ENCODE measurements at regions not wholly inside any gene's neighbourhood (a gene's known extent, or its start where the extent isn't known, plus 50 kb on each side); places are given as distances from the start of the nearest gene placed in this dataset.

- Histone ChIP-seq H3K9me3 (no peaks in the 10 kb centered on the region), H3K27ac (no peak overlapping the region), H3K4me1 (ENCODE audit: insufficient read depth) (no peaks in the 10 kb centered on the region), H3K27me3 (no peaks in the 10 kb centered on the region), H3K36me3 (no peaks in the 10 kb centered on the region), H3K4me3 (no peak overlapping the region)
- 71 to 73% (median 72%) methylated on average over 3 of the region's 3 CpGs for WGBS, 3 donors
- DNase-seq, result no peak
- intact Hi-C loops (cut with DNase I), result no loop called here
- TF ChIP-seq EP300 (IDR thresholded peaks at IDR 0.05), result no peak
- no peak for TF ChIP-seq CTCF (IDR thresholded peaks at IDR 0.05)
- no peak for TF ChIP-seq POLR2A (IDR thresholded peaks at IDR 0.05)
These were observed 354.3 kb downstream of the MIAT start for GRCh38 chr22:27011717-27012116.

GRCh38 chr22:27019827-27020226 lies 362.4 kb downstream of the MIAT start:
- H3K4me1 ChIP-seq (ENCODE audit: insufficient read depth), result no peaks in the 10 kb centered on the region
- DNase-seq, result no peak
- no peaks in the 10 kb centered on the region for H3K27me3 ChIP-seq
- TF ChIP-seq CTCF (IDR thresholded peaks at IDR 0.05), result no peak
- no peak for TF ChIP-seq POLR2A (IDR thresholded peaks at IDR 0.05)
- no peak for TF ChIP-seq EP300 (IDR thresholded peaks at IDR 0.05)
- intact Hi-C loops (cut with DNase I), result no loop called here
- H3K9me3 ChIP-seq, result no peaks in the 10 kb centered on the region
- H3K4me3 ChIP-seq, result no peak overlapping the region
- no peak overlapping the region for H3K27ac ChIP-seq
- WGBS, 3 donors, result 64 to 70% (median 69%) methylated on average over 4 of the region's 4 CpGs
- no peaks in the 10 kb centered on the region for H3K36me3 ChIP-seq

- no peaks in the 10 kb centered on the region for H3K4me1 ChIP-seq (ENCODE audit: insufficient read depth)
- no peak overlapping the region for H3K27ac ChIP-seq
- DNase-seq, result no peak
- no peak overlapping the region for H3K4me3 ChIP-seq
- no peaks in the 10 kb centered on the region for H3K36me3 ChIP-seq
- WGBS, 3 donors, result 77 to 91% (median 80%) methylated on average over 8 of the region's 8 CpGs
- intact Hi-C loops (cut with DNase I), result no loop called here
- TF ChIP-seq POLR2A (IDR thresholded peaks at IDR 0.05) (no peak), CTCF (IDR thresholded peaks at IDR 0.05) (no peak), EP300 (IDR thresholded peaks at IDR 0.05) (no peak)
- H3K9me3 ChIP-seq, result no peaks in the 10 kb centered on the region
- H3K27me3 ChIP-seq, result no peaks in the 10 kb centered on the region
These were observed 365.0 kb downstream of the MIAT start for GRCh38 chr22:27022274-27022895.

GRCh38 chr22:27022896-27023361 lies 365.5 kb downstream of the MIAT start:
- WGBS, 3 donors, result 31 to 38% (median 36%) methylated on average over 17 of the region's 17 CpGs
- intact Hi-C loops (cut with DNase I), result no loop called here

More at GRCh38 chr22:27022896-27023361, 365.5 kb downstream of the MIAT start:
- Histone ChIP-seq H3K36me3 (no peaks in the 10 kb centered on the region), H3K9me3 (no peaks in the 10 kb centered on the region), H3K27ac (no peak overlapping the region), H3K4me1 (ENCODE audit: insufficient read depth) (no peaks in the 10 kb centered on the region), H3K27me3 (no peaks in the 10 kb centered on the region), H3K4me3 (no peak overlapping the region)
- DNase-seq, result no peak
- TF ChIP-seq CTCF (IDR thresholded peaks at IDR 0.05) (no peak), POLR2A (IDR thresholded peaks at IDR 0.05) (no peak), EP300 (IDR thresholded peaks at IDR 0.05) (no peak)
